ENCODE measurements at regions not wholly inside any gene's neighbourhood (a gene's known extent, or its start where the extent isn't known, plus 50 kb on each side); places are given as distances from the start of the nearest gene placed in this dataset.

- no peak for DNase-seq
- Histone ChIP-seq H3K4me3 (no peak overlapping the region), H3K36me3 (ENCODE audit: insufficient read depth in 1 of 2, low read depth in 1 of 2) (no peaks in the 10 kb centered on the region), H3K9me3 (no peaks in the 10 kb centered on the region), H3K27ac (no peak overlapping the region), H3K4me1 (no peaks in the 10 kb centered on the region), H3K27me3 (ENCODE audit: insufficient read depth in 3 of 3, low read length in 2 of 3) (no peaks in the 10 kb centered on the region)
- 52 to 60% (median 56%) methylated on average over 5 of the region's 5 CpGs for WGBS, 3 donors
- no peak for ATAC-seq
- intact Hi-C loops (cut with DNase I) = no loop called here
- no peak for TF ChIP-seq CTCF (IDR thresholded peaks at IDR 0.05)
These were observed 69.6 kb downstream of the SPANXN4 start for GRCh38 chrX:143095321-143095720.

- 73 to 78% (median 73%) methylated on average over 7 of the region's 7 CpGs for WGBS, 3 donors
- Histone ChIP-seq H3K36me3 (ENCODE audit: insufficient read depth in 1 of 2, low read depth in 1 of 2) (no peaks in the 10 kb centered on the region), H3K4me1 (no peaks in the 10 kb centered on the region), H3K27me3 (ENCODE audit: insufficient read depth in 3 of 3, low read length in 2 of 3) (no peaks in the 10 kb centered on the region), H3K4me3 (no peak overlapping the region), H3K9me3 (no peaks in the 10 kb centered on the region), H3K27ac (no peak overlapping the region)
- intact Hi-C loops (cut with DNase I) = no loop called here
- no peak for TF ChIP-seq CTCF (IDR thresholded peaks at IDR 0.05)
- ATAC-seq = no peak
- DNase-seq = no peak
These were observed 68.8 kb downstream of the SPANXN4 start for GRCh38 chrX:143094417-143095023.
